ENCODE measurements at regions not wholly inside any gene's neighbourhood (a gene's known extent, or its start where the extent isn't known, plus 50 kb on each side); places are given as distances from the start of the nearest gene placed in this dataset.

DNA sequence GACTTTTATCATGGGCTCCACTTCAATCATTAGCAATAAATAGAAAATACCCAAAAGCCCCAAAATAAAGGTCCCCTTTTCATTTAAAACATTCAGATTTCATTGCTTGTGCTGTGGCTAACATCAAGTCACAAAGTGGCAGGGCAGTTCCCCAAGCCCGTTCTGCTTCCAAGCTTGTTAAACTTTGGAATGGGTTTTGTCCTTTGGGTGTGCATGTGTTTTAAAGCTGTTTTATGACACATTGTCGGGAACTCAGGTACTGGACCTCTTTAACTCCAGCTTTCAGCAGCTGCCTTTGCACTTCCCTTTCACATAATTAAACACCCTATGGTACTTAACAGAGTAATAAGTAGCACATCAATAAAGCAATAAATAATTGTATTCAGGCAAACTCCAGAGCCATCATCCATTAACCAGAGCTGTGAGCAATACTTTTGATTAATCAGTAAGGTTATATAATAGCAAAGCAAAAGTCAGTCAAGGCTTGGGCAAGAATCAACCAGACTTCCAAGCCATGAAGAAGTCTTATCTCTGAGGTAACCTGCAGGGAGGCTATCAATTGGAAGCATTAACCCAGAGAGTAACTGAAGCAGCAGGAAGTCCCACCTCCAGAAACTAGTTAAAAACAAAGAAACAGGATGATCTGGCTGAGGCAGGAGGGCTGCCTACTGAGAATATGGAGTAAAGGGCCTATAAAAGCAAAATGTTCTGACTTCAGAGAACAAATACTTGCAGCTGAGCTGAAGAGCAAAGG lies 56.1 kb upstream of the ARID5B start:
- TF ChIP-seq, protein P1, sequence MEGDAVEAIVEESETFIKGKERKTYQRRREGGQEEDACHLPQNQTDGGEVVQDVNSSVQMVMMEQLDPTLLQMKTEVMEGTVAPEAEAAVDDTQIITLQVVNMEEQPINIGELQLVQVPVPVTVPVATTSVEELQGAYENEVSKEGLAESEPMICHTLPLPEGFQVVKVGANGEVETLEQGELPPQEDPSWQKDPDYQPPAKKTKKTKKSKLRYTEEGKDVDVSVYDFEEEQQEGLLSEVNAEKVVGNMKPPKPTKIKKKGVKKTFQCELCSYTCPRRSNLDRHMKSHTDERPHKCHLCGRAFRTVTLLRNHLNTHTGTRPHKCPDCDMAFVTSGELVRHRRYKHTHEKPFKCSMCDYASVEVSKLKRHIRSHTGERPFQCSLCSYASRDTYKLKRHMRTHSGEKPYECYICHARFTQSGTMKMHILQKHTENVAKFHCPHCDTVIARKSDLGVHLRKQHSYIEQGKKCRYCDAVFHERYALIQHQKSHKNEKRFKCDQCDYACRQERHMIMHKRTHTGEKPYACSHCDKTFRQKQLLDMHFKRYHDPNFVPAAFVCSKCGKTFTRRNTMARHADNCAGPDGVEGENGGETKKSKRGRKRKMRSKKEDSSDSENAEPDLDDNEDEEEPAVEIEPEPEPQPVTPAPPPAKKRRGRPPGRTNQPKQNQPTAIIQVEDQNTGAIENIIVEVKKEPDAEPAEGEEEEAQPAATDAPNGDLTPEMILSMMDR (IDR thresholded peaks at IDR 0.05) = no peak
- TF ChIP-seq POLR2A (IDR thresholded peaks at IDR 0.05) = no peak
- TF ChIP-seq EP300 (IDR thresholded peaks at IDR 0.05) = no peak
